RPMI7951 (cell line): ENCODE measurements at regions not wholly inside any gene's neighbourhood (a gene's known extent, or its start where the extent isn't known, plus 50 kb on each side); places are given as distances from the start of the nearest gene placed in this dataset.
A peak's percentile ranks its signal among the peaks of the same experiment; 100 is the strongest.

Experiments used
- DNase-seq: peaks from one replicate; pipeline ENCODE4 v3.0.0-alpha.2; 2012; ENCODE audit warnings: low read depth

GRCh38 chr4:135921081-135921480 lies 1611.2 kb downstream of the PCDH18 start:
- no peak for DNase-seq

DNA sequence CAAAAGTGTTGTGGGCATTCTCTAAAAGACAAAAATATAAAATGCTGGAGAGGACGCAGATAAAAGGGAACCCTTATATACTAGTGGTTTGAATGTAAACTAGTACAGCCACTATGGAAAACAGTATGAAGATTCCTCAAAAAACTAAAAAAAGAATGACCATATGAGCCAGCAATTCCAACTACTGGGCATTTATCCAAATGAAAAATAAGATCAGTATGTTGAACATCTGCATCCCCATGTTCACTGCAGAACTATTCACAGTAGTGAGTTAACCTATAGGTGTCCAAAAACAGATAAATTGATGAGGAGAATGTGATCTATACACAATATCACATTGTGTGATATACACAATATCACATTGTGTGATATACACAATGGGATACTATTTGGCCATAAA lies 1615.3 kb downstream of the PCDH18 start:
- no peak for DNase-seq

DNA sequence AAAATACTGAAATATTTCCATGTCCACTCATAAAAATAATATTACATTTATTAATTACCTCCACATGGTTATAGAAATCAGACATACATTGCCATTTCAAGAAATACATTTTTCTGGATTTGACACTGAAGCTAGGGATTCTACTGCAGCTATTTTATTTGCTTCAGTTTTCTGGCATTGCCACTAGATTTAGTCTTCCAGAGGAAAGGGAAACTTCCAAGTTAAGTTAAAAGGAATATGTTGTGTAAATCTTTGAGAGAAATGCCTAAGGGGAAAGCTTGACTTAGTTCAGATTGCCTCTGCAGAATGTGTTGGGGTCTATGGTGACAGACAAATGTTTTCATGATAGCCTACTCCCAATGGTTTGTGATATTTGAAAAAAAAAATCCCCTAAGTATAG lies 1631.3 kb downstream of the PCDH18 start:
- DNase-seq, result no peak

- peak; percentile 1 for DNase-seq
These were observed 1662.7 kb upstream of the PABPC4L start for GRCh38 chr4:135864304-135864703.

- DNase-seq, result no peak
These were observed 1639.2 kb upstream of the PABPC4L start for GRCh38 chr4:135840781-135841180.

- DNase-seq, result no peak
These were observed 1638.1 kb upstream of the PABPC4L start for GRCh38 chr4:135839712-135840111.

DNA sequence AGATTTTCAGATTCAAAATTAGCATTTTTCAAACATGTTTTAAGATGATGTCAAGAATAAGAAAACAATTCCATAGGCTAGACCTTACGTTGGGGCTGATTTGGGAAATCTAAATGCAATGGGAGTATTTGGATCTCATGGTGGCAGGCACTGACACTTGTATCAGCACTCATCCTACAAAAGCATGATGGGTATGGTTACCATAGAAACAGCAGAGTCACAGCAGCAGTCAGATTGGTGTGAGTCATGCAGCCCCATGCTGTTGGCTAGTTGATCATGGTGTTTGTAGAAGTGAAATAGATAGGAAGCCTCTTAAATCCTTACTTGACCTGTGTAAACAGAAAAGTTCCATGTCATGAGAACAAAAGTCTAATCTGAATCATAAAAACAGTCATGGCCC lies 1637.3 kb upstream of the PABPC4L start:
- DNase-seq, result peak; percentile 1

DNA sequence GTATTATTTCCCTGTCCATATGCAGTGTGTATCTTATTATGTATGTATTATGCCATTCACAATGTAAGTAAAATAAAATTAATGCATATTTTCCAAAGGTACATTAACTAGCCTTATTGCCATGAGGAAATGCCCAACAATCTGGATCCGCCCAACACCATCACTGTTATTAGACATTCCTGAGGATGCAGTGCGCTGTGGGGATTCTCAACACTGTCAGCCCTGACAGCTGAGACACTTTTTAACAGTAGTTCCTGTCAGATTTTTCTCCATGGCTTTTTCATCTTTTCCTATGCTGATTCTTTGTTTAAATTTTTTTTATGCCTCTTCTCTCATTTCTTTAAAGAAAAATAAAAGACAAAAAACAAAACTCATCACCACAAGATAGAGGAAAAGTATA lies 1632.9 kb upstream of the PABPC4L start:
- DNase-seq, result no peak

GRCh38 chr4:135833529-135833928 lies 1631.9 kb upstream of the PABPC4L start:
- no peak for DNase-seq

GRCh38 chr4:135824759-135825296 lies 1623.2 kb upstream of the PABPC4L start:
- DNase-seq, result no peak

- DNase-seq, result no peak
These were observed 1603.2 kb upstream of the PABPC4L start for GRCh38 chr4:135804785-135805184.

DNA sequence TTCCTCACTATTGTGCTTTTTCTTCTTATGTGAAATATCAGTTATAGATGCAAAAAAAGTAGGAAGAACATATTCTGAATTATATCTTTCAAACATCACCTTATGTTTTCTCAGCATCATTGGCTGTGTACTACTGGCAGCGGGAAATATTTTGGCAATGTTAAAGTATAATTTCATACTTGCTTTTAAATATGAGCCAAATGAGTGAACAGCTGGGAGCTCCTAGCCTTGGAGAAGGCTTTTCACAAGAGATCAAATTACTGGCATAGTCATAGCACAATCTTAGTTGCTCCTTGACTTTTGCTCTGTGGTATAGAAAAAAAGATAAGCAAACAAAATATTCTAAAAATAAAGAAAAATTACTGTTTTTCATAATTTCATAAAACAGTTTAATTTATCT lies 1575.8 kb upstream of the PABPC4L start:
- no peak for DNase-seq

DNA sequence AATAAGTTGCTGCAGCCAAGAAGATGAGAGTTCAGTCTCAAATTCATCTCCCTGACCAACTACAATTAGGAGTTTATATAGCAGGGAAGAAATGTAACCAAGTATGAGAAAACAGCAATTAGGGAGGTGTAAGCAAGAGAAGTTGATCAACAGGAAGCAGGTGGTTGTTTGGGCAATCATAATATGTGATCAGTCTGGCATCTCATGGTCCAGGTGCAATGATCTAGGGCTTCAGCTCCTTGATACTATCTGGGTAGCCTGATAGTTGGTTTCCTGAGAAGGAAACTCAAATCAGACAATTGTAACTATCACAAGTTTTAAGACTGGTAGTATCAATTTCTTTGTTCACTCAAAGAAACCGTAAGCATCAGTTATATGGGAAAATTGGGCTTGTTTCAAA lies 1574.3 kb upstream of the PABPC4L start:
- no peak for DNase-seq

- no peak for DNase-seq
These were observed 1568.9 kb upstream of the PABPC4L start for GRCh38 chr4:135770505-135770904.

DNA sequence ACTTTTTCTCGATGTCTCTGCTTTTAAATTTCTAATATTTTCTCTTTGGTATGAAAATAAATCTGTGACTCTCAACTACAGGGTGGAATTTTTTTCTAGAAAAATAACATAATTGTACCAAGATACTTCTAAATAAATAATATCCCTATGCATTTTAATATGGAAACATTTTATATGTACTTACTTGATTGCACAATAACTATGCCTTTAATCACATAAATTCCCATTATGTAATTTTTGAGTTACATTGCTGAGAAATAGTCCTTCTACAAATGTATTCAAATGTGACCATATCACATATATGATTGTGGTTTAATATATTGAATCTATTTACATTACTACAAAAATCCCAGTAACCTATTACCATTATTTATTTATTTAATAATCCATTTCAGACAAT lies 1543.3 kb upstream of the PABPC4L start:
- no peak for DNase-seq

- DNase-seq, result no peak
These were observed 1540.0 kb upstream of the PABPC4L start for GRCh38 chr4:135741583-135741982.

- DNase-seq, result no peak
These were observed 1537.8 kb upstream of the PABPC4L start for GRCh38 chr4:135739354-135739753.

- no peak for DNase-seq
These were observed 1533.9 kb upstream of the PABPC4L start for GRCh38 chr4:135735512-135735911.

DNA sequence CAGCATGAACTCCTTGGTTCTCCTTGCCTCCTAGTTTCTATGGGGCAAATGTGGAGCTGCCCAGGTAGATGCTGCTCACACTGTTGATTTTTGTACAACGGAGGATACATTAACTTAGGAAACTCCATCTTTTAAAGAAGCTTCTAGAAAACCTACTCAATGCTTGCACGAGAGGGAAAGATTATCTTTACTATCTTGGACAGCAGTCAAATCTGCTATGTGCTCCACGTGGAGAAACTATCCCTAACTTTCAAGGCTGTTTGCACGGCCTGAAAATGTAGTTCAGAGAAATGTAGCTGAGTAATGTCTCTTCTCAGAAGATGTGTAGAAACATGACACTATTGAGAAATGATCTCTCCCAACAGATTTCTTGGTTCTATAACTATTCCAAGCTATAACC lies 1530.9 kb upstream of the PABPC4L start:
- DNase-seq, result no peak

DNA sequence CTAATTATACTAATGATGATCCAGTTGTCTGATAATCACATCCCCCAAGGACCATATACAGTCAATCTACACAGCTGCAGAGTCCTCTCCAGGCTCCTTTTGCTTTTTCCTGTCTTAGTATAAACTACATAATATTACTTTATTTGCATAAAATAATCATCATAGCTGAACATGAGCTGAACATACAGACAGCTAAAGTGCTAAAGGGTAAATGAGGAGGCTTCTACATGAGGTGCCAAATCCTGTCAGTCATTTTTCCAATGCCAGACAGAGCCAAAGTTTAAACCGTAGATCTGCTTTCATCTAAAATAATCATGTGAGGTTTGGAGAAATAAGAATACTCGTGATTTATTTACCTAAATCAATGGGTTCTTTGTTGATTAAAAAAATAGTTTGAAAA lies 1530.1 kb upstream of the PABPC4L start:
- DNase-seq, result no peak

GRCh38 chr4:135724421-135724820 lies 1522.8 kb upstream of the PABPC4L start:
- DNase-seq, result no peak

GRCh38 chr4:135718019-135718418 lies 1516.4 kb upstream of the PABPC4L start:
- DNase-seq, result peak; percentile 2

DNA sequence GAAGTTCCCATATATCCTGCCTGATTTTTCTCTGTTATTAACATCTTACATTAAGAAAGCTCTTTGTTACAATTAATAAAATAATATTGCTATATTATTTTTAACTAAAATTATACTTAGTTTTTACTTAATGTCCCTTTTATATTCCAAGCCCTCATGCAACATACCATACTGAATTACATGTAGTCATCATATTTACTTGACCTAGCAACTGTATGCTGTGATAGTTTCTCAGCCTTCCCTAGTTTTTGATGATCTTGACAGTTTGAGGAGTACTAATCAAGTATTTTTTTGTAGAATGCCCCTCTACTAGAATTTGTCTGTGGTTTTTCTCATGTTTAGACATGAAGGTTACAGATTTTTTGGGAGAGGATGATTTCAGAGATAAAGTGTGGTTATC lies 1503.8 kb upstream of the PABPC4L start:
- DNase-seq, result no peak

DNA sequence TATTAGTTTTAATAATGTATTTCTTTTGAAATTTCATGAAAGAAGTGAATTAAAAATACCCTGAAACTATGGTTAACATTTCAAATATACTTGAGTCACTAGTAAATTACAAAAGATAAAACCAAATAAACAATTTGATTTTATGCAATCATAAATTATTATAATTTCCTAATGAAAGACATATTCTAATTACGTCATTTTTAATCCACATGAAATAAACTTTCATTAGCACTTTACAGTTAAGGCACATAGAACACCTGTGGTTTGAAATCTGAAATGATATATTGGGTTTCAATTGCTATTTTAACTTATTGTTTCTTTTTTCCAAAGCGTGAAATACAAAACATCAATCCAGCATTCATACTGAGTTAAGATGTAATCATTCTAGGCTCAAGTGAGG lies 1492.5 kb upstream of the PABPC4L start:
- no peak for DNase-seq

GRCh38 chr4:135684001-135684400 lies 1482.4 kb upstream of the PABPC4L start:
- no peak for DNase-seq
